Caco-2 (cell line): ENCODE measurements at regions not wholly inside any gene's neighbourhood (a gene's known extent, or its start where the extent isn't known, plus 50 kb on each side); places are given as distances from the start of the nearest gene placed in this dataset.

Experiments
- BruUV-seq: library from RNA; stranded (reverse); fragments of 400-500 nt; replicated peaks from 2 replicates; lab custom pipeline; 2021; lab: Mats Ljungman, UMichigan
- CTCF ChIA-PET: fragments of 300-600 bp; sonication (Branson Sonifier 250); formaldehyde crosslinking; loops from one replicate; lab custom pipeline; 2022; ENCODE audit warnings: antibody characterized with exemption; lab: Charles Lee
- POLR2A ChIA-PET: fragments of 300-600 bp; sonication (Branson Sonifier 250); formaldehyde crosslinking; loops from one replicate; lab custom pipeline; 2022; ENCODE audit warnings: antibody characterized with exemption; lab: Charles Lee
- DNase-seq, 2 experiments: peaks; one replicate each; pipeline versions ENCODE4 v3.0.0 to v3.0.0-alpha.2; 2020 to 2022
- H3K27me3 ChIP-seq: replicated peaks from 2 replicates; pipeline ENCODE4 v1.6.0; 2011; ENCODE audit warnings: low read length; ENCODE audit not compliant: control insufficient read depth, insufficient read depth
- H3K36me3 ChIP-seq: 2 replicates; pipeline ENCODE4 v1.5.1; 2011; ENCODE audit warnings: low read length; ENCODE audit not compliant: control insufficient read depth, insufficient read depth
- H3K4me1 ChIP-seq: fragments of 250-450 bp; sonication (Bioruptor Pico); 2 replicates; pipeline ENCODE4 v1.5.1; 2020; ENCODE audit warnings: mild to moderate bottlenecking
- H3K4me3 ChIP-seq: 2 replicates; pipeline ENCODE4 v1.5.1; 2011; ENCODE audit warnings: low read depth, mild to moderate bottlenecking, control low read depth, low read length
- H3K9me3 ChIP-seq: fragments of 250-450 bp; sonication (Bioruptor Pico); 2 replicates; pipeline ENCODE4 v1.5.1; 2020; ENCODE audit warnings: mild to moderate bottlenecking, moderate library complexity
- H3K27ac Mint-ChIP-seq: one replicate; pipeline ENCODE4 v1.8.0; 2022; ENCODE audit warnings: mixed read lengths; ENCODE audit not compliant: unreplicated experiment
- H3K27me3 Mint-ChIP-seq: one replicate; pipeline ENCODE4 v1.8.0; 2022; ENCODE audit warnings: mixed read lengths; ENCODE audit not compliant: insufficient read depth, unreplicated experiment
- H3K36me3 Mint-ChIP-seq: one replicate; pipeline ENCODE4 v1.8.0; 2022; ENCODE audit warnings: mild to moderate bottlenecking, mixed read lengths; ENCODE audit not compliant: insufficient read depth, unreplicated experiment
- H3K4me1 Mint-ChIP-seq: one replicate; pipeline ENCODE4 v1.8.0; 2022; ENCODE audit warnings: low read depth, mixed read lengths; ENCODE audit not compliant: unreplicated experiment
- H3K4me3 Mint-ChIP-seq: one replicate; pipeline ENCODE4 v1.8.0; 2022; ENCODE audit warnings: mild to moderate bottlenecking, moderate library complexity, mixed read lengths; ENCODE audit not compliant: unreplicated experiment
- H3K9me3 Mint-ChIP-seq: one replicate; pipeline ENCODE4 v1.8.0; 2022; ENCODE audit warnings: mixed read lengths; ENCODE audit not compliant: unreplicated experiment
- CTCF ChIP-seq, 2 experiments: fragments of 200-600 bp in 1 of 2; IDR thresholded peaks; 1 replicate in 1 of 2; 2 replicates in 1 of 2; pipeline versions ENCODE4 v1.5.1 to v1.8.0; 2011 to 2022; ENCODE audit warnings: antibody characterized with exemption in 1 of 2, control low read depth in 1 of 2, inconsistent platforms in 1 of 2, low read depth in 1 of 2, low read length in 1 of 2, mild to moderate bottlenecking in 1 of 2, moderate library complexity in 1 of 2; ENCODE audit not compliant: insufficient read depth in 1 of 2, severe bottlenecking in 1 of 2, unreplicated experiment in 1 of 2
- intact Hi-C: fragments of 100-400 bp; cut with micrococcal nuclease; formaldehyde crosslinking; loops from one replicate; pipeline ENCODE4 v1.10.0; 2022; ENCODE audit not compliant: unreplicated experiment

GRCh38 chr2:217103752-217104545, 244.1 kb upstream of the TNP1 start:
- Histone ChIP-seq H3K36me3 (no peaks in the 10 kb centered on the region), H3K4me1 (0 out of 2 replicates have a peak, but pooled peaks cover 3% of the 10 kb centered on the region), H3K9me3 (no peaks in the 10 kb centered on the region), H3K4me3 (no peak overlapping the region), H3K27me3 (no peaks in the 10 kb centered on the region)
- no peak for DNase-seq
- intact Hi-C loops = no loop called here
- Mint-ChIP-seq H3K27me3 (no peaks in the 10 kb centered on the region), H3K27ac (no peak overlapping the region), H3K4me3 (no peak overlapping the region), H3K36me3 (no peaks in the 10 kb centered on the region), H3K4me1 (no peaks in the 10 kb centered on the region), H3K9me3 (no peaks in the 10 kb centered on the region)
- no TSS peak for BruUV-seq
- ChIA-PET CTCF (interaction anchor here (0.7 kb wide), 1 partner anchor 56 kb away, joined by 3 read pairs; no protein-coding TSS in a partner anchor), POLR2A (no interaction called here)
- no peak for TF ChIP-seq CTCF (IDR thresholded peaks at IDR 0.05; ENCODE audit: insufficient read depth in 1 of 2, low read depth in 1 of 2, low read length in 1 of 2, severe bottlenecking in 1 of 2, unreplicated experiment in 1 of 2)

GRCh38 chr2:217102956-217103355, 243.1 kb upstream of the TNP1 start:
- ChIA-PET POLR2A (no interaction called here), CTCF (no interaction called here)
- Histone ChIP-seq H3K36me3 (no peaks in the 10 kb centered on the region), H3K4me3 (no peak overlapping the region), H3K4me1 (0 out of 2 replicates have a peak, but pooled peaks cover 3% of the 10 kb centered on the region), H3K27me3 (no peaks in the 10 kb centered on the region), H3K9me3 (no peaks in the 10 kb centered on the region)
- no TSS peak for BruUV-seq
- no peak for DNase-seq
- Mint-ChIP-seq H3K27ac (no peak overlapping the region), H3K9me3 (no peaks in the 10 kb centered on the region), H3K36me3 (no peaks in the 10 kb centered on the region), H3K4me1 (no peaks in the 10 kb centered on the region), H3K27me3 (no peaks in the 10 kb centered on the region), H3K4me3 (no peak overlapping the region)
- no peak for TF ChIP-seq CTCF (IDR thresholded peaks at IDR 0.05; ENCODE audit: insufficient read depth in 1 of 2, low read depth in 1 of 2, low read length in 1 of 2, severe bottlenecking in 1 of 2, unreplicated experiment in 1 of 2)
- intact Hi-C loops = no loop called here

- Mint-ChIP-seq H3K27me3 (peaks cover 3% of the 10 kb centered on the region), H3K4me1 (no peaks in the 10 kb centered on the region), H3K4me3 (no peak overlapping the region), H3K9me3 (no peaks in the 10 kb centered on the region), H3K27ac (no peak overlapping the region), H3K36me3 (no peaks in the 10 kb centered on the region)
- BruUV-seq = no TSS peak
- no peak for TF ChIP-seq CTCF (IDR thresholded peaks at IDR 0.05; ENCODE audit: insufficient read depth in 1 of 2, low read depth in 1 of 2, low read length in 1 of 2, severe bottlenecking in 1 of 2, unreplicated experiment in 1 of 2)
- Histone ChIP-seq H3K4me1 (0 out of 2 replicates have a peak, but pooled peaks cover 3% of the 10 kb centered on the region), H3K27me3 (no peaks in the 10 kb centered on the region), H3K9me3 (no peaks in the 10 kb centered on the region), H3K36me3 (no peaks in the 10 kb centered on the region), H3K4me3 (no peak overlapping the region)
- no peak for DNase-seq
- POLR2A ChIA-PET = no interaction called here
- CTCF ChIA-PET = interaction anchor here (0.6 kb wide), 1 partner anchor 36 kb away, joined by 3 read pairs; no protein-coding TSS in a partner anchor
- intact Hi-C loops = no loop called here
Observed at GRCh38 chr2:217101972-217102371, 242.1 kb upstream of the TNP1 start.
